OCI-LY7 (cell line): ENCODE measurements at regions not wholly inside any gene's neighbourhood (a gene's known extent, or its start where the extent isn't known, plus 50 kb on each side); places are given as distances from the start of the nearest gene placed in this dataset.

Source experiments
- BruUV-seq: library from RNA; stranded (reverse); fragments of 400-500 nt; replicated peaks from 2 replicates; lab custom pipeline; 2021; lab: Mats Ljungman, UMichigan
- CTCF ChIA-PET: fragments of 300-600 bp; sonication (Branson Sonifier 250); formaldehyde crosslinking; loops from one replicate; lab custom pipeline; 2022; ENCODE audit warnings: antibody characterized with exemption; ENCODE audit not compliant: unreplicated experiment; lab: Charles Lee
- POLR2A ChIA-PET: fragments of 300-600 bp; sonication (Branson Sonifier 250); formaldehyde crosslinking; loops from one replicate; lab custom pipeline; 2022; ENCODE audit warnings: antibody characterized with exemption; lab: Charles Lee
- DNase-seq: peaks from one replicate; pipeline ENCODE4 v3.0.0-alpha.2; 2015; ENCODE audit warnings: low spot score
- H2AFZ ChIP-seq: fragments of 200-600 bp; sonication (generic), shearing (Covaris generic); 2 replicates; pipeline ENCODE4 v1.6.1; 2014; ENCODE audit warnings: mild to moderate bottlenecking, antibody characterized with exemption, low read length, moderate library complexity
- H3K27ac ChIP-seq: fragments of 200-600 bp; sonication (generic); 2 replicates; pipeline ENCODE4 v1.5.1; 2014; ENCODE audit warnings: mixed run types, low read depth, mild to moderate bottlenecking, moderate library complexity, low read length, inconsistent platforms; ENCODE audit not compliant: poor library complexity, severe bottlenecking
- H3K36me3 ChIP-seq: fragments of 200-600 bp; sonication (generic); 2 replicates; pipeline ENCODE4 v1.6.1; 2014; ENCODE audit warnings: mild to moderate bottlenecking, antibody characterized with exemption, low read length, moderate library complexity, mixed read lengths; ENCODE audit not compliant: insufficient read depth
- H3K4me1 ChIP-seq: fragments of 200-600 bp; sonication (generic); 2 replicates; pipeline ENCODE4 v1.5.1; 2014; ENCODE audit warnings: mild to moderate bottlenecking, low read length; ENCODE audit not compliant: insufficient read depth, poor library complexity, severe bottlenecking
- H3K4me2 ChIP-seq: fragments of 200-600 bp; sonication (generic); 2 replicates; pipeline ENCODE4 v1.6.1; 2014; ENCODE audit warnings: mild to moderate bottlenecking, low read length
- H3K4me3 ChIP-seq: fragments of 200-600 bp; sonication (generic); 2 replicates; pipeline ENCODE4 v1.5.1; 2014; ENCODE audit warnings: mild to moderate bottlenecking, low read depth, low read length; ENCODE audit not compliant: poor library complexity, severe bottlenecking
- H3K79me2 ChIP-seq: fragments of 200-600 bp; sonication (generic); 2 replicates; pipeline ENCODE4 v1.6.1; 2016; ENCODE audit warnings: low read depth, mild to moderate bottlenecking, low read length, moderate library complexity, mixed read lengths; ENCODE audit not compliant: insufficient read depth
- H3K9me2 ChIP-seq: fragments of 200-600 bp; sonication (generic); 2 replicates; pipeline ENCODE4 v1.6.1; 2016; ENCODE audit warnings: mild to moderate bottlenecking, low read length, mixed read lengths; ENCODE audit not compliant: insufficient read depth
- H3K9me3 ChIP-seq: fragments of 200-600 bp; sonication (generic); 2 replicates; pipeline ENCODE4 v1.6.1; 2014; ENCODE audit warnings: mild to moderate bottlenecking, mixed run types, low read length, mixed read lengths
- H4K20me1 ChIP-seq: fragments of 200-600 bp; sonication (generic); 2 replicates; pipeline ENCODE4 v1.6.1; 2014; ENCODE audit warnings: mild to moderate bottlenecking, antibody characterized with exemption, low read length, moderate library complexity, mixed read lengths; ENCODE audit not compliant: insufficient read depth
- CTCF ChIP-seq: fragments of 200-600 bp; sonication (generic); conservative IDR thresholded peaks from 2 replicates; pipeline ENCODE4 v1.5.1; 2014; ENCODE audit warnings: mild to moderate bottlenecking, antibody characterized with exemption, low read length, moderate library complexity, mixed read lengths
- EZH2phosphoT487 ChIP-seq: fragments of 200-600 bp; sonication (generic); IDR thresholded peaks from 2 replicates; pipeline ENCODE4 v1.6.1; 2018; ENCODE audit warnings: low read depth, borderline replicate concordance, mild to moderate bottlenecking, mixed run types, antibody characterized with exemption, low read length, moderate library complexity, mixed read lengths
- intact Hi-C: fragments of 100-400 bp; cut with micrococcal nuclease; formaldehyde crosslinking; loops from one replicate; pipeline ENCODE4 v1.10.0; 2022; ENCODE audit not compliant: unreplicated experiment

- intact Hi-C loops, result no loop called here
- ChIA-PET CTCF (no interaction called here), POLR2A (no interaction called here)
- H3K36me3 ChIP-seq, result no peaks in the 10 kb centered on the region
- no peaks in the 10 kb centered on the region for H3K9me3 ChIP-seq
- no peak overlapping the region for H3K4me2 ChIP-seq
- no peak overlapping the region for H3K27ac ChIP-seq
- TF ChIP-seq EZH2phosphoT487 (no peak), CTCF (no peak)
- BruUV-seq, result no TSS peak
- no peaks in the 10 kb centered on the region for H4K20me1 ChIP-seq
- no peaks in the 10 kb centered on the region for H3K79me2 ChIP-seq
- no peak for DNase-seq
- H3K9me2 ChIP-seq, result no peaks in the 10 kb centered on the region
- H2AFZ ChIP-seq, result no peak overlapping the region
- no peaks in the 10 kb centered on the region for H3K4me1 ChIP-seq
- H3K4me3 ChIP-seq, result no peak overlapping the region
Measured at GRCh38 chr6:140993515-140993914, 1139.2 kb upstream of the GJE1 start.

DNA sequence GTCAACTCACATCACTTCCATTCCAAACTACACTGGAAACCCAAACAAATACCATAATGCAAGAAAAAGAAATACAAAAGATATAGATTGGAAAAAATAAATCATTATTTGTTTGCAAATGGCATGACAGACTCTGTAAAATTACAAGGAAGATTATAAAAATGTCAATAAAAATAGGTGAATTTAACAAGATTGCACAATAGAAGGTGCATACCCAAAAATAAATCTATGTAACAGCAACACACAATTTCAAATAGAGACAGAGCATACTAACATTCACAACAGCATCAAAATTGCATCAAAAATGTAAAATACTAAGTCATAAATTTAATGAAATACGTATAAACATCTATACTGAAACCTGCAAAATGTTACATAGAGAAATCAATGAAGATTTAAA lies 1140.0 kb upstream of the GJE1 start:
- H3K4me2 ChIP-seq, result no peak overlapping the region
- CTCF ChIA-PET, result no interaction called here
- no peaks in the 10 kb centered on the region for H3K9me3 ChIP-seq
- no peak overlapping the region for H3K27ac ChIP-seq
- no peak for TF ChIP-seq EZH2phosphoT487
- TF ChIP-seq CTCF, result no peak
- no peaks in the 10 kb centered on the region for H3K79me2 ChIP-seq
- no peak for DNase-seq
- H3K36me3 ChIP-seq, result no peaks in the 10 kb centered on the region
- H3K4me3 ChIP-seq, result no peak overlapping the region
- no peaks in the 10 kb centered on the region for H3K9me2 ChIP-seq
- POLR2A ChIA-PET, result no interaction called here
- H3K4me1 ChIP-seq, result no peaks in the 10 kb centered on the region
- no peak overlapping the region for H2AFZ ChIP-seq
- BruUV-seq, result no TSS peak
- intact Hi-C loops, result no loop called here
- no peaks in the 10 kb centered on the region for H4K20me1 ChIP-seq

DNA sequence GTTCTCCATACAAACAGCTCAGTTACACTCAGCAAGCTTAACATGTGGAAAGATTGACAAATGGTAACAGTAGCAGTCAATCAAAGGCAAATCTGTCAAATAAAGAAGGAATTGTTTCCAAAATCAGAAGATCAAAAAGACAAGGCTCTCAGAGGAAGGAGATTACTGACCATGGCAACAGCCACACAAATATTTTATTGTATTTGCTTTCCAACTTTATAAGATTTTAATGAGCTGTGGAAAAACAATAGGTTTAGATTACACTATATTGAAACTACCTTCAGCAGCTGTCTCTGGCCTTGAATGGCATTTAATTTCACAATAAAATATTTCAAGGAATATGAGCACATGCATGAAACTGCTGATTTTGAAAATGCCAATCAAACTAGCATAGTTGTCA lies 1143.9 kb upstream of the GJE1 start:
- Histone ChIP-seq H3K79me2 (no peaks in the 10 kb centered on the region), H3K36me3 (no peaks in the 10 kb centered on the region), H3K4me2 (no peak overlapping the region), H2AFZ (no peak overlapping the region), H3K27ac (no peak overlapping the region), H3K9me2 (no peaks in the 10 kb centered on the region), H4K20me1 (no peaks in the 10 kb centered on the region), H3K9me3 (no peaks in the 10 kb centered on the region), H3K4me1 (no peaks in the 10 kb centered on the region), H3K4me3 (no peak overlapping the region)
- no TSS peak for BruUV-seq
- POLR2A ChIA-PET, result no interaction called here
- TF ChIP-seq EZH2phosphoT487, result no peak
- TF ChIP-seq CTCF, result no peak
- intact Hi-C loops, result no loop called here
- no peak for DNase-seq
- CTCF ChIA-PET, result no interaction called here
